Renal pelvis (tissue), 1 donor: ENCODE measurements at regions not wholly inside any gene's neighbourhood (a gene's known extent, or its start where the extent isn't known, plus 50 kb on each side); places are given as distances from the start of the nearest gene placed in this dataset.
A peak's percentile ranks its signal among the peaks of the same experiment; 100 is the strongest.
"Not testable (repeated sequence)": the region's sequence is repeated elsewhere in the genome, so short reads cannot be mapped to it uniquely, and the experiment has no call there.

Source experiments
- DNase-seq: peaks from one replicate; pipeline ENCODE4 v3.0.0-alpha.2; 2013

- no peak for DNase-seq
These were observed 197.2 kb downstream of the GRXCR1 start for GRCh38 chr4:43089730-43090129.

GRCh38 chr4:43103048-43103447 lies 210.5 kb downstream of the GRXCR1 start:
- DNase-seq = no peak

- peak; percentile 16 for DNase-seq
These were observed 219.6 kb downstream of the GRXCR1 start for GRCh38 chr4:43112139-43112538.

- DNase-seq = no peak
These were observed 220.7 kb downstream of the GRXCR1 start for GRCh38 chr4:43113196-43113595.

- DNase-seq = no peak
These were observed 234.1 kb downstream of the GRXCR1 start for GRCh38 chr4:43126595-43126994.

- no peak for DNase-seq
These were observed 237.9 kb downstream of the GRXCR1 start for GRCh38 chr4:43130228-43131021.

GRCh38 chr4:43132010-43132582 lies 239.6 kb downstream of the GRXCR1 start:
- DNase-seq = peak; percentile 60

- DNase-seq = no peak
These were observed 241.1 kb downstream of the GRXCR1 start for GRCh38 chr4:43133566-43133965.

- DNase-seq = no peak
These were observed 244.2 kb downstream of the GRXCR1 start for GRCh38 chr4:43136752-43137151.

GRCh38 chr4:43146198-43146597 lies 253.7 kb downstream of the GRXCR1 start:
- no peak for DNase-seq

- no peak for DNase-seq
These were observed 256.0 kb downstream of the GRXCR1 start for GRCh38 chr4:43148481-43148880.

GRCh38 chr4:43163101-43163792 lies 270.7 kb downstream of the GRXCR1 start:
- DNase-seq = no peak

GRCh38 chr4:43189741-43190140 lies 297.2 kb downstream of the GRXCR1 start:
- DNase-seq = no peak

- DNase-seq = not testable (repeated sequence)
These were observed 320.1 kb downstream of the GRXCR1 start for GRCh38 chr4:43212576-43212975.

- no peak for DNase-seq
These were observed 331.3 kb downstream of the GRXCR1 start for GRCh38 chr4:43223820-43224219.

- no peak for DNase-seq
These were observed 332.0 kb downstream of the GRXCR1 start for GRCh38 chr4:43224559-43224958.

- DNase-seq = no peak
These were observed 340.8 kb downstream of the GRXCR1 start for GRCh38 chr4:43233321-43233720.

- DNase-seq = no peak
These were observed 342.3 kb downstream of the GRXCR1 start for GRCh38 chr4:43234626-43235415.

GRCh38 chr4:43238008-43238407 lies 345.5 kb downstream of the GRXCR1 start:
- peak; percentile 28 for DNase-seq

GRCh38 chr4:43238585-43238984 lies 346.1 kb downstream of the GRXCR1 start:
- DNase-seq = no peak

- no peak for DNase-seq
These were observed 348.6 kb downstream of the GRXCR1 start for GRCh38 chr4:43241104-43241503.

GRCh38 chr4:43242606-43243005 lies 350.1 kb downstream of the GRXCR1 start:
- no peak for DNase-seq
